Activated T-cell treated with anti-CD3 and anti-CD28 coated beads, Interleukin-2, amount 50 U/mL, for 4 hours (primary cell): ENCODE measurements at regions not wholly inside any gene's neighbourhood (a gene's known extent, or its start where the extent isn't known, plus 50 kb on each side); places are given as distances from the start of the nearest gene placed in this dataset.
A peak's percentile ranks its signal among the peaks of the same experiment; 100 is the strongest.

ENCODE experiments used
- ATAC-seq, 2 donors: fragments of 200-7000 bp; cut with Tn5 transposase; one replicate each; pipeline ENCODE4 v1.10.0; 2021
- DNase-seq: peaks from one replicate; pipeline ENCODE4 v3.0.0-alpha.2; 2020
- H3K27me3 Mint-ChIP-seq: one replicate; pipeline ENCODE4 v1.8.0; 2021; ENCODE audit warnings: low read depth, mixed read lengths
- H3K36me3 Mint-ChIP-seq: one replicate; pipeline ENCODE4 v1.8.0; 2022; ENCODE audit warnings: mixed read lengths; ENCODE audit not compliant: insufficient read depth
- H3K4me1 Mint-ChIP-seq: one replicate; pipeline ENCODE4 v1.8.0; 2021; ENCODE audit warnings: low read depth, mixed read lengths
- H3K4me3 Mint-ChIP-seq: one replicate; pipeline ENCODE4 v1.8.0; 2021; ENCODE audit warnings: mild to moderate bottlenecking, moderate library complexity, mixed read lengths
- H3K9me3 Mint-ChIP-seq: one replicate; pipeline ENCODE4 v1.8.0; 2021; ENCODE audit warnings: mixed read lengths

DNA sequence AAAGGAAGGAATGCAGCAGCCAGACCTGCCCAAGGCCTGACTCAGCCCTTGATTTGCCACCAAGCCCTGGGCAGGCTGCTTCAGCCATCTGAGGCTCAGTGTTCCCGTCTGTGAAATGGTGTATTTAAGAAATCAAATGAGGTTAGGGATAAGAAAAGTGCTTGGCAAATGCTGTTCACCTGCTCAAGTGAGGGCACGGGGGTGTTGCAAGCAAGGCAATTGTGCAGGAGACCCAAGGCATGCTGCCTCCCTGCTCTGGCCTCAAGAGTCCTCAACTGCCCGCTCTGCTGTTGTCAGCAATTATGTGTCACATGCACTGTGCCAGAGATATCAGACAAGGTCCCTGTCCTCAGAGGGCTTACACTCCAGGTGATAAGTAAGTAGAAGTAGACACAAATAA, 101.8 kb downstream of the TPRA1 start:
- no peaks in the 10 kb centered on the region for H3K9me3 Mint-ChIP-seq
- DNase-seq: no peak
- H3K4me1 Mint-ChIP-seq: no peaks in the 10 kb centered on the region
- no peak overlapping the region for H3K4me3 Mint-ChIP-seq
- no peaks in the 10 kb centered on the region for H3K36me3 Mint-ChIP-seq
- peaks cover 41% of the 10 kb centered on the region for H3K27me3 Mint-ChIP-seq
- ATAC-seq: no peak

DNA sequence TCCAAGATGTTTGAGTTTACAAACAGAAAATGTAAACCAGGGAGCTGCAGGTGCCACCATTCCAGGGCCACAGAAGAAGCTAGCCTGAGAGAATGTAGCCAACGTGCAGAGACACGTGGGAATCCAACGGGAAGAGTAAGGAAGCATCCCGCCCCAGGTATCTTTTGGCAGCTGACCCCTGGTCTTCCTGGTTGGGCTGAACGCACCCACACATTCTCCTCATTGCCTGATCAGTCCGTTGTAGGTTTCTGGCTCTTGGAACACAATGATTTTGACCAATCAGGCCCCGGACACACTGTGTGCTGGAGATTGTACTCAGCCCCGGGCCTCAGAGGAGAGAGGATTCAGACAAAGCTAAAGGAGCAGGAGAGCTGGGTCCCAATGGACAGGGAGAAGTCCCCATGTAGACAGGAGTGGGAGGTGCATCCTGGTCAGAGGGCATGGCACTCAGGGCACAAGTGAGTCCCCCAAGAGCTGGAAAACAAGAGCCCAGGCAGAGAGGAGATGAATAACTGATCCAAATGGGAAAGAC, 102.3 kb downstream of the TPRA1 start:
- DNase-seq (no peak), ATAC-seq (no peak)
- H3K27me3 Mint-ChIP-seq: peaks cover 46% of the 10 kb centered on the region
- peaks cover 2% of the 10 kb centered on the region for H3K4me1 Mint-ChIP-seq
- no peaks in the 10 kb centered on the region for H3K9me3 Mint-ChIP-seq
- H3K36me3 Mint-ChIP-seq: no peaks in the 10 kb centered on the region
- no peak overlapping the region for H3K4me3 Mint-ChIP-seq

DNA sequence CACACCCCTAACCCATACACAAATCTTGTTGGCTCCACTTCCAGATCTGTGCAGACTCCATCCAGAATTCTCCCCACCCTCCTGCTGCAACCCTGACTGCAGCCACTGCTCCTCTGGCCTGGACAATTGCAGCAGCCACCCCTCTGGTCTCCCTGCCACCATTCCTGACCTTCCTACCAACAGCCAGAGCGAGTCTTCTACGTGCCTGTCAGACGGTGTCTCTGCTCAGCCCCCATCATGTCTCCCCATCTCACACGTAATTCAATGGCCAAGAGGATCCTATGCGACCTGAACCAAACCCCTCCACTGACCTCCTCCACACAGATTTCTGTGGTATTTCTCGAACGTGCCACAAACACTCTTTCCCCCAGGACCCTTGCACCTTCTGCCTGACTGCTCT, 103.3 kb downstream of the TPRA1 start:
- Mint-ChIP-seq H3K36me3 (no peaks in the 10 kb centered on the region), H3K4me3 (no peak overlapping the region), H3K9me3 (no peaks in the 10 kb centered on the region), H3K27me3 (peaks cover 50% of the 10 kb centered on the region), H3K4me1 (peaks cover 2% of the 10 kb centered on the region)
- ATAC-seq (no peak), DNase-seq (no peak)

DNA sequence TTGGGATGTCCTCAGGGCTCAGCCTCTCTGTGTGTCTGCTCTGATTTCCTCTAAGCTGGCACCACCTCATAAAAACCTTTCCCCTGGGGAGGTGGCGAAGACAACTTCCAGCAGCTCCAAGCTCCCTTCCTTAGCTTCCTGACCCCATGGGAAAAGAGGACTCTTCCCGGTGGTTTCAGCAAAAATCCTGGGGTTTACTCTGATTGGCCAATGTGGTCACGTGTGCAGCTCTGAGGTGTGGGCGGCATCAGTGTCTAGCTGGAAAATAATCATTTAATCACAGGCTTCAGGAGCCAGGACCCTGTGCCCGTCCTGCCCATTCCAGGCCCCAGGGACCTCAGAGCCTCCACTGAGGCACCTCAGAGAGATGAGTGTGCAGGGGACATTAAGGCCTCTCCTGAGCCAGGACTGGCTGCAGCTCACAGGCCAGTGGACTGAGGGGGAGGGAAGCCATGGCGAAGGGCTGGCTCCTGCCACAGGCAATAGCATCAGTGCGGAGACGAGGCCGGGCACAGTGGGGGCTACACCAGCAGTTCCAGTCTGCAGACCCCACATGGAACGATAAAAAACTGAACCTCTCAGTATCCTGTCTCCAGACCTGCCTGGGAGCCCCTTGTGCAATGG, 104.1 kb downstream of the TPRA1 start:
- peaks cover 2% of the 10 kb centered on the region for H3K4me1 Mint-ChIP-seq

DNA sequence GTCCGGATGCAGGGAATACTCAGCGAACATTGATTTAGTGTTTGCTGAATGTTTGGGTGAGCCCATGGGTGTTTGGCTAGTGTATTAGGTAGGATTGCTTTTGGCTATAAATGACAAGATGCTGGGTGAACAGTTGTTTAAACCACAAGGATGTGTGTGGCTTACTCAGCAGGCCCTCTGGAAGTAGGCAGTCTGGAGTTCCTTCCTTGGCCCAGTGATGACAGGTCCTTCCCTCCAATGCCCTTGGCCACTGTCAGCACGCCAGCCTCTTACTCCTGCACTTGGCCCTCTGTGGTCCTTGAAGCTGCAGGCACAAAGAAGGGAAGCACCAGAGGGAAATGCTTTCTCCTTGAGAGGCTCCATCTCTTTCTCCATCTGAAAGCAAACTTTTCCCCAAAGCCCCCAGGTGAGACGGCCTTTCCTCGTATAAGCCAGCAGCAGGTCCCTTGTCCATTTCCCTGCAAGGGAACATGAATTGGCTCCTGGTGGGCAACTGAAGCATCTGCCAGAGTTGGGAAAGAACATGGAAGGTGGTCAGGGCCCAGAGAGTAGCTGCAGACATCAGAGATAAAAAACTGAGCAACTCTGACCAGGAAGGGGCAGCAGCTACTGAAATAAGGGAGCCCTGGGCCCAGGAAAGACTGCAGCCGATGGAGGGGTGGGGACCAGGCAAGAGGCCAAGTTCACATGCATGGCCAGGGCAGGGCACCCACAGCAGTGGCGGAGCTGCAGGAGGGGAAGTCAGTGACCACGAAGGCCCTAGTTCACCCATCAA, 105.0 kb downstream of the TPRA1 start:
- ATAC-seq (no peak), DNase-seq (no peak)
- Mint-ChIP-seq H3K4me1 (peaks cover 2% of the 10 kb centered on the region), H3K36me3 (no peaks in the 10 kb centered on the region), H3K27me3 (peaks cover 50% of the 10 kb centered on the region), H3K4me3 (no peak overlapping the region), H3K9me3 (no peaks in the 10 kb centered on the region)

More for the DNA sequence above, 104.1 kb downstream of the TPRA1 start:
- H3K27me3 Mint-ChIP-seq: peaks cover 50% of the 10 kb centered on the region
- H3K9me3 Mint-ChIP-seq: no peaks in the 10 kb centered on the region
- no peak overlapping the region for H3K4me3 Mint-ChIP-seq
- ATAC-seq (no peak), DNase-seq (no peak)
- no peaks in the 10 kb centered on the region for H3K36me3 Mint-ChIP-seq

DNA sequence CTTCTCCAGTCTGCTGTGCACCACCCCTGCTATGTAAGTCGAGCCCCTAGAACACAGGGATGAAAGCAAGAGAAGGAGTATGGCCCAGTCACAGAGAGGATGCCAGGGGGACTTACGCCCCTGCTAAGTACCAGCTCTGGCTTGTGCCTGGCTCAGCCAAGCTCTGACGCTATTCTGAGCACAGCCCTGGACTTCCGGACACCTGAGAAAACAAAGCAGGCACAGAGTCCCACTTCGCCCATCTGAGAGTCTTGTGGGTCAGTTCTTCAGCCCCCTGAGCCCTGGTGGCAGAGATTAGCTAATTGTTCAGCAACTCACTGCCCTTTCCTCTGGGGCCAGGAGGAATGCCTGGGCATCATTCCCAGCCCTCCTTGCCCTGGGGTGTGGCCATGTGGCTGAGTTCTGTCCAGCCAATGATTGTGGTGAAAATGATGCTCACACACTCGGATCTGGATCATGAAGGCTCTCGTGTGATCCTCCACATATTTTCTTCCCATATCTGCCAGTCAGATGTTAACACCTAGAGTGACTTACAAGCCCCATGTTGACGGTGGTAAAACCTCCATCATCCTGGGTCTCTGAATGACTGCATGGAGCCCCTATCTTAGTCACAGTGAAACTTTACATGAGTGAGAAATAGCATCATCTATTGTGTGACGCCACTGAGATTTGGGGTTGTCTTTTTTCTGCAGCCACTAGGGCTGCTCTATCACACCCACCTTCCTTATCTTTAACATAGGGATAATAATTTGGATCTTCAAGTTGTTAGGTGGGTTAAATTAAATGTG, 105.7 kb downstream of the TPRA1 start:
- no peak overlapping the region for H3K4me3 Mint-ChIP-seq
- peak; percentile 66 to 67 for ATAC-seq
- peaks cover 2% of the 10 kb centered on the region for H3K4me1 Mint-ChIP-seq
- no peak for DNase-seq
- H3K9me3 Mint-ChIP-seq: no peaks in the 10 kb centered on the region
- H3K36me3 Mint-ChIP-seq: no peaks in the 10 kb centered on the region
- peaks cover 50% of the 10 kb centered on the region for H3K27me3 Mint-ChIP-seq

DNA sequence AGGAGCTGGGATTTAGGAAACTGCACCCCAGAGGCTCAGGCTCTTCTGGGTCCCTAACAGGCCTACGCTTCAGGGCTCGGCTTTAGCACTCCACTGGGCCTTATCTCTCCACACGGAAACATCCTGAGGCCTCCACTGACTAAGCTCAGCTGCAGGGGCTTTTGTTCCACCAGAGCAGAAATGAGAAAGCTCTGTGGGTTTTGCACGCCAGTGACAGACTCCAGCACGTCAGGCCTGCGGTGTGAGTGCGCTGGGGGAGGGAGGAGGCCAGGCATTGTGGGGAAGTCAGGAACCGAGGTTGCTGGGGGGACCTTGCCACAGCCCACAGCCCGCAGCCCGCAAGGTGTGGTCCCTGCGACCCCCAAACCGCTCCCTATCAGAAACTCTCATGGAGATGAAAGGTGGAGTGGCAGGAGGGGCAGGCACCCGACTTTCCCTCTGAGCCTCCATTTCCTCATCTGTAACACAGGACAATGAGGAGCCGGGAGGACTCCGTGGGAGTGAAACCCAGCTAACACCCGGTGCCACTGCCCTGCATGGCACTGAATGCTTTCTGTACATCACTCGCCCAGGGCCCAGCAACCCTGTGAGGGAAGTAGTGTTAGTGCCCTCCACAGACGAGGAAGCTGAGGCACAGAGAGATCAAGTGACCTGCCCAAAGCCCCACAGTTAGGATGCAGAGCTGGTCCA, 106.5 kb downstream of the TPRA1 start:
- H3K9me3 Mint-ChIP-seq: no peaks in the 10 kb centered on the region
- H3K4me1 Mint-ChIP-seq: peaks cover 2% of the 10 kb centered on the region
- DNase-seq: no peak
- ATAC-seq: peak; percentile 81 to 85
- no peaks in the 10 kb centered on the region for H3K36me3 Mint-ChIP-seq
- no peak overlapping the region for H3K4me3 Mint-ChIP-seq
- H3K27me3 Mint-ChIP-seq: peaks cover 46% of the 10 kb centered on the region

DNA sequence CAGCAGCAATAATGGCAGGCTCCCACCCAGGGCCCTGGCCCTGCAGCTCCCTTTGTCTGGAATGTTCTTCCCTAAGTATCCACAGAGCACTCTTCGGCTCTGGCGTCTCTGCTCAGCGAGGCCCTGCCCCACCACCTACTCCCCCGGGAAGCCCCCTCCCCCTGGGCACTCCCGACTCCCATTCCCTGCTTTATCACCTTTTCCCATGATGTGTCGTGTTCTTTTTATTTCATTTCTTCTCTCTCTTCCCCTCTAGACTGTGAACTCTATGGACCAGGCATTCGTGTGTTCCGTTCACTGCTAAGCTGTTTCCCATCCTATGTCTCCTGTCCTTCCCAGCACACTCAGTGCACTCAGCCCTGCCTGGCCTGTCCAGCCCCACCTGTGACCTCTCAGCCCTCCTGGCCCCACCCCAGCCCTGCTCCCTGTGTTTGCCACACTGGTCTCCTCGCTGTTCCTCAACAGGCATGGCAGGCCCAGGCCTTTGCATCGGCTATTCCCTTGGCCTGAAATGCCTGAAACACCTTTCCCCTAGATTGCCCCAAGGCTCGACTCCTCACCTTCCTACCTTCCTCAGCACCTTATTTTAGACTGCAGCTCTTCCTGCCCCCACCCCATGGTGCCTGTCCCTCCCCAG, 107.4 kb downstream of the TPRA1 start:
- Mint-ChIP-seq H3K36me3 (no peaks in the 10 kb centered on the region), H3K9me3 (no peaks in the 10 kb centered on the region), H3K4me3 (no peak overlapping the region), H3K4me1 (peaks cover 2% of the 10 kb centered on the region), H3K27me3 (peaks cover 38% of the 10 kb centered on the region)
- no peak for ATAC-seq
- no peak for DNase-seq

DNA sequence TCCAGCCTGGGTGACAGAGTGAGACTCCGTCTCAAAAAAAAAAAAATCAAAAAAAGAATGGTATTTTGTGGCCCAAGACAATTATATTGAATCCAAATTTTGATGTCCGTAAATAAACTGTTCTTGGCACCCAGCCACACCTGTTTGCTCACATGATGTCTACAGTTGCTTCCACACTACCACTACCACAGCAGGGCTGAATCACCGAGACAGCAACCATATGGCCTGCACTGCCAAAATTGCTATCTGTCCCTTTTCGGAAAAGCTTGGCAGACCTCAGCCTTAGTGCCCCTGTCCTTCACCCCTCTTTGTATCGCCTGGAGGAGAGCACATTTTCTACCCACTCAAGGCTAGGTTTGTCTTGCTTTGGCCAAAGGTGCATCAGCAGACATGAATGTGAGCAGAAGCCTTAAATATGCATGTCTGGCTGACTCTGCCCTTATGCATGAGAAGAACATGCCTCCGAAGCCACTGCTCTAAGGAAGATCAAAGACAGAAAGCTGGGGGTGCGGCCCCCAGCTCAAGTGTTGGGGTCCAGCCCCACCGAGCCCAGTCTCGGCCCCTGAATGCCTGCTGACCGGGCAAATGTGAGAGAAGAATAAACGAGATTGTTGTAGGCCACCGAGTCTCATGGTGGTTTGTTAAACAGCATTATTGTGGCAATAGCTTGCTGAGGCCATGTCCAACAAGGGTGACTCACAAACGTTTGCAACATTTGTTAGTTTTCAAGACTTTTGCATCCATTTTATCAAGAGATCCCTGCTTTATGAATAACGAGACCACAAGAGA, 108.1 kb downstream of the TPRA1 start:
- Mint-ChIP-seq H3K4me3 (no peak overlapping the region), H3K9me3 (no peaks in the 10 kb centered on the region), H3K4me1 (peaks cover 2% of the 10 kb centered on the region), H3K36me3 (no peaks in the 10 kb centered on the region), H3K27me3 (peaks cover 35% of the 10 kb centered on the region)
- ATAC-seq: no peak
- DNase-seq: no peak

DNA sequence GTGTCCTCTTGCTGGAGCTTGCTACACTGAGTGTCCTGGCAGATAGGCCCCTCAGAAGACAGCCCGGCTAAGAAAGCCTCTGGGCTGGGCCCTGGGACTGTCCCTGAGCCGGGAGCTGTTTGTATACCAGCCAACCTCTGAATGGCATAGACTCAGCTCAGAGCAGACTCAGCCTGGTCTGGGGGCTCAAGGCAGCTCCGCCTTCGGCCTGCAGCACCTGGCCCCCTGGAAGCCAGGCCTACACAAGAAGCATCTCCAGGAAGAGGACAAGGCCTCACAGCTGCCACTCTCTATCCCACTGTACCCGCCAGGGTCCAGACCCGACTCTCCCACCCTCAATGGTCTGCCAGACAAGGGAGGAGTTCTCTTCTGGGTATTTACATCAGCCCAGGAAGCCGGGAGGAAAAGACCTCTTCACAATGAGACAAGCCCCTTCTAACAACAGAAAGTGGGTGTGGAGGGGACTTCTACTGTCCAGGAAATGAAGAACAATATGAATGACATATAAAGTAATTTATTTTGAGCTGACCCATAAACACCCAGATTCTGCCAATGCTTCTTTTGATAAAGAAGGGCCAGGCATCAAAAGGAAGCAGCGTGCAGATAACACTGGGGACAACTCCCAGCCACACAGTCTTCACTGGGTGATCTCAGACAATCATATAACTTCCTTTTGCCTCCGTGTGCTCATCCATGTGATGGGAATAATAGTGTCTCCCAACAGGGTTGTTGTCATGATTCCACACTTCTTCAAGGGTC, 110.2 kb downstream of the TPRA1 start:
- ATAC-seq (no peak), DNase-seq (no peak)
- Mint-ChIP-seq H3K9me3 (no peaks in the 10 kb centered on the region), H3K27me3 (peaks cover 21% of the 10 kb centered on the region), H3K36me3 (no peaks in the 10 kb centered on the region), H3K4me1 (peaks cover 2% of the 10 kb centered on the region), H3K4me3 (no peak overlapping the region)

DNA sequence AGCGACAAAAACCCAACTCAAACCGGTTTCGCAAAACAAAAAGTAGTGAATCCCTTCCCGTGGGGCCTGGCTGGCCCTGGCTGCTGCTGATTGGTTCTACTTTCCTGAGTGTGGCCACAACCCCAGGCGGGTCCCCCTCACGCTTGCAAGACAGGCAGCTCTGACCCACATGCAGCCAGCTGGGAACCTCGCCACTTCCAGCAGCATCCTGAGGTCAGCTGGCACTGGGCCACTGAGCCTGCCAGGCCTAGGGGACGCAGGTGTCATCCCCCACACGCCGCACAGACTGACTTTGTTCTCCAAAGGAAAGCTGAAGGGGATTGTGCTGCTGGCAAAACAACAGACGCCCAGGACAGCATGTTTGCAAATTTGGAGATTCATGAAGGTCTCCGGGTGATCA, 111.1 kb downstream of the TPRA1 start:
- Mint-ChIP-seq H3K27me3 (peaks cover 14% of the 10 kb centered on the region), H3K36me3 (no peaks in the 10 kb centered on the region), H3K9me3 (no peaks in the 10 kb centered on the region), H3K4me1 (peaks cover 2% of the 10 kb centered on the region), H3K4me3 (no peak overlapping the region)
- DNase-seq: no peak
- no peak for ATAC-seq

DNA sequence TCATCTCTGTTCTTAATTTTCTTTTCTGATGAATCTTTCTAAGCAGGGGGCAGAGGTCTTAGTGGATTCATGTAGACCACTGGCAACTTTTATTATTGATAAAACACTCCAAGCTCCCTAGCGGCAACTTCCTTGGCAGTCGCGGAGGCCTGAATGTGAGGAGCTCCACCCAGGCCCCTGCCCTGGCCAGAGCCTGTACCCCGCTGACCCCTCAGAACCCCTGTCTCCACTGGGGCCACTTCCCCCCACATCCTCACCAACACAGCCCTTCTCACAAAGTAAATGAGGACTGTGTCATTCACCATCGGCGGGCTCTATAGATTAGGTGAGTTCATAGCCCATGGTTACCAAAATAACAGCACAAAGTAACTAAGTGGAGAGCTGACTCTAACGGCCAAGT, 111.6 kb downstream of the TPRA1 start:
- H3K4me1 Mint-ChIP-seq: peaks cover 2% of the 10 kb centered on the region
- H3K36me3 Mint-ChIP-seq: no peaks in the 10 kb centered on the region
- no peak overlapping the region for H3K4me3 Mint-ChIP-seq
- H3K9me3 Mint-ChIP-seq: no peaks in the 10 kb centered on the region
- no peak for ATAC-seq
- no peak for DNase-seq
- peaks cover 11% of the 10 kb centered on the region for H3K27me3 Mint-ChIP-seq

DNA sequence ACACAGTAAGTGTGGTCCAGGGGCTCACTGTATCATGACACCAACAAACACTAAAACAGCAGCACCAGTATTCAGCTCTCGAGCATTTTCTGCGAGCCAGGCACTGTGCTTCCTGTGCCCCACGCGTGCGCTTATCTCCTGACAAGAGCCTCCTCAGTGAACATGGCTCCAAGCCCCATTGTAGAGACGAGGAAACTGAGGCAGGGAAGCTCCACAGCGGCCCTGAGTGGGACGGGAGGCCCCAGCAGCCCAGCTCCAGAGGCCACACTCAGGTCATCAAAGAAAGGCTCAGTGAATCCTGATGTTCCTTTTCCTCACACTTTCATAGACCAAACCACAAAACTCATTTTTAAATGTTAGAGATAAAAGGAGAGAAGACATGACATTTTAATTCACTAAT, 113.1 kb downstream of the TPRA1 start:
- ATAC-seq (no peak), DNase-seq (no peak)
- H3K9me3 Mint-ChIP-seq: no peaks in the 10 kb centered on the region
- no peaks in the 10 kb centered on the region for H3K4me1 Mint-ChIP-seq
- H3K27me3 Mint-ChIP-seq: no peaks in the 10 kb centered on the region
- no peak overlapping the region for H3K4me3 Mint-ChIP-seq
- H3K36me3 Mint-ChIP-seq: no peaks in the 10 kb centered on the region
